ENCODE measurements at regions not wholly inside any gene's neighbourhood (a gene's known extent, or its start where the extent isn't known, plus 50 kb on each side); places are given as distances from the start of the nearest gene placed in this dataset.

DNA sequence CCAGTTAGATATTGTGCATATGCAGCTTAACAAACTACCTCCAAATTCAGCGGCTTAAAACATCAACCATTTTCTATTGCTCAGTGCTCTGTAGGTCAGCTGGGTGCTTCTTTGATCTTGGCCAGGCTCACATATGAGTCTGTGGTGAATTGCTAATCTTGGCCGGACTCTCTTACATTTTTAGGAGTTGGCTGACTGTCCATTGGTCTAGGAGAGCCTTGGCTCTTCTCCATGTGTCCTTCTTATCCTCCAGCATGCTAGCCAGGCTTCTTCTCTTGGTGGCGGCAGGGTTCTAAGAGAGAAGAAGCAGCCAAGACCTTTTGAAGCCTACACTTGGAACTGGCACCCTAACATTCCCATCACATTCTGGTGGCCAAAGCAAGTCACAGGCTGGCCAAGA lies 174.3 kb upstream of the PWP1 start:
- Histone ChIP-seq H3K9me3 (ENCODE audit: control insufficient read depth, insufficient read depth, low read depth, low read length) (no peaks in the 10 kb centered on the region), H3K4me1 (ENCODE audit: control insufficient read depth, insufficient read depth, low read length) (no peaks in the 10 kb centered on the region), H3K27ac (ENCODE audit: extremely low read depth, low read depth, low read length) (no peak overlapping the region), H3K36me3 (ENCODE audit: control insufficient read depth in 2 of 2, insufficient read depth in 1 of 2, low read length in 2 of 2) (no peaks in the 10 kb centered on the region), H3K4me3 (ENCODE audit: low read depth, low read length) (no peak overlapping the region)
- ChIA-PET CTCF (no interaction called here), POLR2A (no interaction called here)
- TF ChIP-seq ZNF146 (tag by site-specific recombination; IDR thresholded peaks at IDR 0.05) (no peak), ZNF311 (tag by site-specific recombination; IDR thresholded peaks at IDR 0.05; ENCODE audit: borderline replicate concordance) (no peak), ZNF645 (tag by site-specific recombination; IDR thresholded peaks at IDR 0.05) (no peak), SP7 (tag by site-specific recombination; IDR thresholded peaks at IDR 0.05) (no peak), ZNF324 (tag by site-specific recombination; IDR thresholded peaks at IDR 0.05) (no peak), ZNF548 (tag by site-specific recombination; IDR thresholded peaks at IDR 0.05) (no peak), ZNF529 (tag by site-specific recombination; IDR thresholded peaks at IDR 0.05; ENCODE audit: insufficient replicate concordance) (no peak), PBX3 (CRISPR knock-in tag; IDR thresholded peaks at IDR 0.05) (no peak), ZNF211 (tag by site-specific recombination; IDR thresholded peaks at IDR 0.05; ENCODE audit: low read depth) (no peak), ZIC2 (tag by site-specific recombination; IDR thresholded peaks at IDR 0.05) (no peak)
- TF ChIP-seq, protein P1, sequence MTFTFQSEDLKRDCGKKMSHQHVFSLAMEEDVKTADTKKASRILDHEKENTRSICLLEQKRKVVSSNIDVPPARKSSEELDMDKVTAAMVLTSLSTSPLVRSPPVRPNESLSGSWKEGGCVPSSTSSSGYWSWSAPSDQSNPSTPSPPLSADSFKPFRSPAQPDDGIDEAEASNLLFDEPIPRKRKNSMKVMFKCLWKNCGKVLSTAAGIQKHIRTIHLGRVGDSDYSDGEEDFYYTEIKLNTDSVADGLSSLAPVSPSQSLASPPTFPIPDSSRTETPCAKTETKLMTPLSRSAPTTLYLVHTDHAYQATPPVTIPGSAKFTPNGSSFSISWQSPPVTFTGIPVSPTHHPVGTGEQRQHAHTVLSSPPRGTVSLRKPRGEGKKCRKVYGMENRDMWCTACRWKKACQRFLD (tag by site-specific recombination; IDR thresholded peaks at IDR 0.05): no peak

DNA sequence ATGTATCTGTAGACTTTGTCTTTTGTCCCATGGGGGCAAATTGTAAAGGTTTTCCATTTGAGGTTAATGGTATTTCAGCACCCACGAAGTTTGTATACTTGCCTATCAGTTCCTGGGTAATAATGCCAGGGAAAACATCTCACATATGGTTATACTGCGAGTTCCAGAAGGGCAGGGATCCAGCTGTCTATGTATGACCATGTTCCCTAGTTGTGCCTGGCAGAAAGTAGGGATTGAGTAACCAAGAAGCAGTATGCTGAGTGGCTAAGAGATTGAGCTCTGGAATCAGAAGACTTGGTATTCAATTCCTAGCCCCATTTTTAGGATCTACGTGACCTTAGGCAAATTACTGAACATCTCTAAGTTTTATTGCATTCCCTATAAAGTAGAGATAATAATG lies 173.2 kb upstream of the PWP1 start:
- no peaks in the 10 kb centered on the region for H3K4me1 ChIP-seq (ENCODE audit: control insufficient read depth, insufficient read depth, low read length)
- TF ChIP-seq ZNF302 (tag by site-specific recombination; IDR thresholded peaks at IDR 0.05; ENCODE audit: low read depth) (no peak), ZNF707 (tag by site-specific recombination; IDR thresholded peaks at IDR 0.05) (no peak), ZBTB7A (tag by site-specific recombination; IDR thresholded peaks at IDR 0.05; ENCODE audit: low read depth) (no peak), TSHZ1 (tag by site-specific recombination; IDR thresholded peaks at IDR 0.05; ENCODE audit: borderline replicate concordance) (no peak), SP3 (tag by site-specific recombination; IDR thresholded peaks at IDR 0.05) (no peak), ZNF266 (tag by site-specific recombination; IDR thresholded peaks at IDR 0.05; ENCODE audit: low read depth) (no peak), ZNF473 (tag by site-specific recombination; IDR thresholded peaks at IDR 0.05) (no peak), ZNF114 (tag by site-specific recombination; IDR thresholded peaks at IDR 0.05) (no peak), MEIS1 (CRISPR knock-in tag; IDR thresholded peaks at IDR 0.05; ENCODE audit: borderline replicate concordance) (no peak), FEZF1 (tag by site-specific recombination; IDR thresholded peaks at IDR 0.05) (no peak), ZNF692 (tag by site-specific recombination; IDR thresholded peaks at IDR 0.05) (no peak), KLF9 (tag by site-specific recombination; IDR thresholded peaks at IDR 0.05; ENCODE audit: low read depth) (no peak), ZFP37 (tag by site-specific recombination; IDR thresholded peaks at IDR 0.05) (no peak)
- TF ChIP-seq, protein P2, sequence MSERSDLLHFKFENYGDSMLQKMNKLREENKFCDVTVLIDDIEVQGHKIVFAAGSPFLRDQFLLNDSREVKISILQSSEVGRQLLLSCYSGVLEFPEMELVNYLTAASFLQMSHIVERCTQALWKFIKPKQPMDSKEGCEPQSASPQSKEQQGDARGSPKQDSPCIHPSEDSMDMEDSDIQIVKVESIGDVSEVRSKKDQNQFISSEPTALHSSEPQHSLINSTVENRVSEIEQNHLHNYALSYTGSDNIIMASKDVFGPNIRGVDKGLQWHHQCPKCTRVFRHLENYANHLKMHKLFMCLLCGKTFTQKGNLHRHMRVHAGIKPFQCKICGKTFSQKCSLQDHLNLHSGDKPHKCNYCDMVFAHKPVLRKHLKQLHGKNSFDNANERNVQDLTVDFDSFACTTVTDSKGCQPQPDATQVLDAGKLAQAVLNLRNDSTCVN (tag by site-specific recombination; optimal IDR thresholded peaks at IDR 0.05): no peak
- TF ChIP-seq, protein P3, sequence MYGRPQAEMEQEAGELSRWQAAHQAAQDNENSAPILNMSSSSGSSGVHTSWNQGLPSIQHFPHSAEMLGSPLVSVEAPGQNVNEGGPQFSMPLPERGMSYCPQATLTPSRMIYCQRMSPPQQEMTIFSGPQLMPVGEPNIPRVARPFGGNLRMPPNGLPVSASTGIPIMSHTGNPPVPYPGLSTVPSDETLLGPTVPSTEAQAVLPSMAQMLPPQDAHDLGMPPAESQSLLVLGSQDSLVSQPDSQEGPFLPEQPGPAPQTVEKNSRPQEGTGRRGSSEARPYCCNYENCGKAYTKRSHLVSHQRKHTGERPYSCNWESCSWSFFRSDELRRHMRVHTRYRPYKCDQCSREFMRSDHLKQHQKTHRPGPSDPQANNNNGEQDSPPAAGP (tag by site-specific recombination; IDR thresholded peaks at IDR 0.05): no peak
- H3K27ac ChIP-seq (ENCODE audit: extremely low read depth, low read depth, low read length): no peak overlapping the region
- ChIA-PET CTCF (no interaction called here), POLR2A (no interaction called here)
- no peaks in the 10 kb centered on the region for H3K36me3 ChIP-seq (ENCODE audit: control insufficient read depth in 2 of 2, insufficient read depth in 1 of 2, low read length in 2 of 2)
- no peaks in the 10 kb centered on the region for H3K9me3 ChIP-seq (ENCODE audit: control insufficient read depth, insufficient read depth, low read depth, low read length)
- H3K4me3 ChIP-seq (ENCODE audit: low read depth, low read length): no peak overlapping the region
